ENCODE measurements at regions not wholly inside any gene's neighbourhood (a gene's known extent, or its start where the extent isn't known, plus 50 kb on each side); places are given as distances from the start of the nearest gene placed in this dataset.

DNA sequence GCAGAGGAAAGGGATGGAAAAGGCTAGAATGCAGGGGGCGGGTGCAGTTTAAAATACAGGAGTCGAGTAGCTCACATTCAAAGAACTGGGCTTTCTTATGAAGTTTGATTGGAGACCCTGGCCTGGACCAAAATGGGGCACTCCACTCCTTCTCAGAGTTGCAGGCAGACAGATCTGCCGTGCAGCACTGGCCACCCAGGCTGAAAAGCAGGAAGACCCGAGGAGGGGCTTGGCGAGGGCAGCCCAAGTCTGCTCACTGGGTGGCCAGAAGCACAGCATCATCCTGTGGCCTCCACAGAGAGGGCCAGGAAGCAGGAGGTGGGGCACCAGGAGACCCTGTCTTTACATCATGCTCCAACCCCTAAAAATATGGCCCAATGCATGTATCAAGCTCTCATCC is 109.1 kb upstream of the BCL2L14 start:
- no peak for TF ChIP-seq POLR2A (IDR thresholded peaks at IDR 0.05)
- TF ChIP-seq, protein P1, sequence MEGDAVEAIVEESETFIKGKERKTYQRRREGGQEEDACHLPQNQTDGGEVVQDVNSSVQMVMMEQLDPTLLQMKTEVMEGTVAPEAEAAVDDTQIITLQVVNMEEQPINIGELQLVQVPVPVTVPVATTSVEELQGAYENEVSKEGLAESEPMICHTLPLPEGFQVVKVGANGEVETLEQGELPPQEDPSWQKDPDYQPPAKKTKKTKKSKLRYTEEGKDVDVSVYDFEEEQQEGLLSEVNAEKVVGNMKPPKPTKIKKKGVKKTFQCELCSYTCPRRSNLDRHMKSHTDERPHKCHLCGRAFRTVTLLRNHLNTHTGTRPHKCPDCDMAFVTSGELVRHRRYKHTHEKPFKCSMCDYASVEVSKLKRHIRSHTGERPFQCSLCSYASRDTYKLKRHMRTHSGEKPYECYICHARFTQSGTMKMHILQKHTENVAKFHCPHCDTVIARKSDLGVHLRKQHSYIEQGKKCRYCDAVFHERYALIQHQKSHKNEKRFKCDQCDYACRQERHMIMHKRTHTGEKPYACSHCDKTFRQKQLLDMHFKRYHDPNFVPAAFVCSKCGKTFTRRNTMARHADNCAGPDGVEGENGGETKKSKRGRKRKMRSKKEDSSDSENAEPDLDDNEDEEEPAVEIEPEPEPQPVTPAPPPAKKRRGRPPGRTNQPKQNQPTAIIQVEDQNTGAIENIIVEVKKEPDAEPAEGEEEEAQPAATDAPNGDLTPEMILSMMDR (IDR thresholded peaks at IDR 0.05), result no peak
